ENCODE measurements at regions not wholly inside any gene's neighbourhood (a gene's known extent, or its start where the extent isn't known, plus 50 kb on each side); places are given as distances from the start of the nearest gene placed in this dataset.

GRCh38 chr6:80465513-80465912, 359.0 kb downstream of the BCKDHB start:
- no peaks in the 10 kb centered on the region for H3K36me3 ChIP-seq (ENCODE audit: insufficient read depth)
- no peaks in the 10 kb centered on the region for H3K4me1 ChIP-seq (ENCODE audit: low read depth, poor library complexity, severe bottlenecking)
- no peak overlapping the region for H3K4me2 ChIP-seq
- H2AFZ ChIP-seq (ENCODE audit: low read depth): no peak overlapping the region
- H3K4me3 ChIP-seq (IDR thresholded peaks at IDR 0.05; ENCODE audit: insufficient read depth, low read depth, low read length): no peak overlapping the region
- no peaks in the 10 kb centered on the region for H4K20me1 ChIP-seq (ENCODE audit: insufficient read depth)
- H3K27me3 ChIP-seq (ENCODE audit: insufficient read depth, low read depth): no peaks in the 10 kb centered on the region
- H3K79me2 ChIP-seq (ENCODE audit: insufficient read depth, low read depth): no peaks in the 10 kb centered on the region
- no peak overlapping the region for H3K27ac ChIP-seq
- TF ChIP-seq, protein P1, sequence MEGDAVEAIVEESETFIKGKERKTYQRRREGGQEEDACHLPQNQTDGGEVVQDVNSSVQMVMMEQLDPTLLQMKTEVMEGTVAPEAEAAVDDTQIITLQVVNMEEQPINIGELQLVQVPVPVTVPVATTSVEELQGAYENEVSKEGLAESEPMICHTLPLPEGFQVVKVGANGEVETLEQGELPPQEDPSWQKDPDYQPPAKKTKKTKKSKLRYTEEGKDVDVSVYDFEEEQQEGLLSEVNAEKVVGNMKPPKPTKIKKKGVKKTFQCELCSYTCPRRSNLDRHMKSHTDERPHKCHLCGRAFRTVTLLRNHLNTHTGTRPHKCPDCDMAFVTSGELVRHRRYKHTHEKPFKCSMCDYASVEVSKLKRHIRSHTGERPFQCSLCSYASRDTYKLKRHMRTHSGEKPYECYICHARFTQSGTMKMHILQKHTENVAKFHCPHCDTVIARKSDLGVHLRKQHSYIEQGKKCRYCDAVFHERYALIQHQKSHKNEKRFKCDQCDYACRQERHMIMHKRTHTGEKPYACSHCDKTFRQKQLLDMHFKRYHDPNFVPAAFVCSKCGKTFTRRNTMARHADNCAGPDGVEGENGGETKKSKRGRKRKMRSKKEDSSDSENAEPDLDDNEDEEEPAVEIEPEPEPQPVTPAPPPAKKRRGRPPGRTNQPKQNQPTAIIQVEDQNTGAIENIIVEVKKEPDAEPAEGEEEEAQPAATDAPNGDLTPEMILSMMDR (conservative IDR thresholded peaks at IDR 0.05; ENCODE audit: low read depth, low read length): no peak
- H3K9ac ChIP-seq: no peak overlapping the region

- TF ChIP-seq, protein P1 (conservative IDR thresholded peaks at IDR 0.05; ENCODE audit: low read depth, low read length): no peak
- H3K27ac ChIP-seq: no peak overlapping the region
Observed at GRCh38 chr6:80464901-80465300, 358.4 kb downstream of the BCKDHB start.

GRCh38 chr6:80463197-80463596, 356.7 kb downstream of the BCKDHB start:
- no peaks in the 10 kb centered on the region for H4K20me1 ChIP-seq (ENCODE audit: insufficient read depth)
- H3K36me3 ChIP-seq (ENCODE audit: insufficient read depth): no peaks in the 10 kb centered on the region
- TF ChIP-seq, protein P1 (conservative IDR thresholded peaks at IDR 0.05; ENCODE audit: low read depth, low read length): no peak
- H3K27me3 ChIP-seq (ENCODE audit: insufficient read depth, low read depth): no peaks in the 10 kb centered on the region
- no peaks in the 10 kb centered on the region for H3K4me1 ChIP-seq (ENCODE audit: low read depth, poor library complexity, severe bottlenecking)
- no peak overlapping the region for H3K4me3 ChIP-seq (IDR thresholded peaks at IDR 0.05; ENCODE audit: insufficient read depth, low read depth, low read length)
- no peaks in the 10 kb centered on the region for H3K79me2 ChIP-seq (ENCODE audit: insufficient read depth, low read depth)
- no peak overlapping the region for H3K9ac ChIP-seq
- H3K27ac ChIP-seq: no peak overlapping the region
- H2AFZ ChIP-seq (ENCODE audit: low read depth): no peak overlapping the region
- no peak overlapping the region for H3K4me2 ChIP-seq

More at GRCh38 chr6:80464901-80465300, 358.4 kb downstream of the BCKDHB start:
- Histone ChIP-seq H3K4me3 (IDR thresholded peaks at IDR 0.05; ENCODE audit: insufficient read depth, low read depth, low read length) (no peak overlapping the region), H4K20me1 (ENCODE audit: insufficient read depth) (no peaks in the 10 kb centered on the region), H3K4me1 (ENCODE audit: low read depth, poor library complexity, severe bottlenecking) (no peaks in the 10 kb centered on the region), H3K79me2 (ENCODE audit: insufficient read depth, low read depth) (no peaks in the 10 kb centered on the region), H2AFZ (ENCODE audit: low read depth) (no peak overlapping the region), H3K36me3 (ENCODE audit: insufficient read depth) (no peaks in the 10 kb centered on the region), H3K9ac (no peak overlapping the region), H3K27me3 (ENCODE audit: insufficient read depth, low read depth) (no peaks in the 10 kb centered on the region), H3K4me2 (no peak overlapping the region)

GRCh38 chr6:80460257-80460865, 353.9 kb downstream of the BCKDHB start:
- no peaks in the 10 kb centered on the region for H3K79me2 ChIP-seq (ENCODE audit: insufficient read depth, low read depth)
- no peaks in the 10 kb centered on the region for H4K20me1 ChIP-seq (ENCODE audit: insufficient read depth)
- H3K4me3 ChIP-seq (IDR thresholded peaks at IDR 0.05; ENCODE audit: insufficient read depth, low read depth, low read length): no peak overlapping the region
- H2AFZ ChIP-seq (ENCODE audit: low read depth): no peak overlapping the region
- H3K4me2 ChIP-seq: no peak overlapping the region
- TF ChIP-seq, protein P1 (conservative IDR thresholded peaks at IDR 0.05; ENCODE audit: low read depth, low read length): no peak
- no peak overlapping the region for H3K9ac ChIP-seq
- peaks cover 2% of the 10 kb centered on the region for H3K4me1 ChIP-seq (ENCODE audit: low read depth, poor library complexity, severe bottlenecking)
- H3K27me3 ChIP-seq (ENCODE audit: insufficient read depth, low read depth): no peaks in the 10 kb centered on the region
- no peak overlapping the region for H3K27ac ChIP-seq
- H3K36me3 ChIP-seq (ENCODE audit: insufficient read depth): no peaks in the 10 kb centered on the region
